GM12892 (cell line): ENCODE measurements at regions not wholly inside any gene's neighbourhood (a gene's known extent, or its start where the extent isn't known, plus 50 kb on each side); places are given as distances from the start of the nearest gene placed in this dataset.

Source experiments
- DNase-seq: peaks from one replicate; pipeline ENCODE4 v3.0.0; 2011; ENCODE audit not compliant: insufficient read length
- FAIRE-seq: peaks from 2 replicates; lab custom pipeline; 2011; peaks lifted over from hg19 to GRCh38; lab: Jason Lieb, UNC
- POLR2A ChIP-seq: IDR thresholded peaks from 2 replicates; pipeline ENCODE4 v1.6.1; 2011; ENCODE audit warnings: low read depth, low read length, control low read depth
- POLR2AphosphoS5 ChIP-seq: IDR thresholded peaks from 2 replicates; pipeline ENCODE4 v1.6.1; 2011; ENCODE audit warnings: low read depth, low read length, control low read depth
- TAF1 ChIP-seq: IDR thresholded peaks from 2 replicates; pipeline ENCODE4 v1.6.1; 2011; ENCODE audit warnings: low read depth, mild to moderate bottlenecking, control low read depth, low read length, borderline replicate concordance

DNA sequence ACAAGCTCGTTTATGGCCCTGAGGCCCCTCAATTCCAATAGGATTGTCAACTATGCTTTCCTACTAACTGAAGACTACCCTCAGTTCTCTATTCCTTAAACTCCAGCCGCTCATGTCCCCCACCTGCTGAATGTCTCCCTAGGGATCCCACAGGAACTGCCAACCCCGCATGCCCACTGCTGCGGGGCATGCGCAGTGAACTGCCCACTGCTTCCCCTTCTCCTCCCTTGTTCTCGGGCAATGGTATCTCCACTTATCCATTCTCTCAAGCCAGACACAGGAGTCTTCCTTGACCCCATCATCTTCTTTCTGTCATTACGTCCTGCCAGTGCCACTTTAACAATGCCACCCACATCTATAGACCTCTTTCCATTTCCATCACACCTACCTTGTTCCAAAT, 90.0 kb downstream of the FGF18 start:
- TF ChIP-seq TAF1 (no peak), POLR2A (no peak), POLR2AphosphoS5 (no peak)
- FAIRE-seq (no peak), DNase-seq (no peak)

DNA sequence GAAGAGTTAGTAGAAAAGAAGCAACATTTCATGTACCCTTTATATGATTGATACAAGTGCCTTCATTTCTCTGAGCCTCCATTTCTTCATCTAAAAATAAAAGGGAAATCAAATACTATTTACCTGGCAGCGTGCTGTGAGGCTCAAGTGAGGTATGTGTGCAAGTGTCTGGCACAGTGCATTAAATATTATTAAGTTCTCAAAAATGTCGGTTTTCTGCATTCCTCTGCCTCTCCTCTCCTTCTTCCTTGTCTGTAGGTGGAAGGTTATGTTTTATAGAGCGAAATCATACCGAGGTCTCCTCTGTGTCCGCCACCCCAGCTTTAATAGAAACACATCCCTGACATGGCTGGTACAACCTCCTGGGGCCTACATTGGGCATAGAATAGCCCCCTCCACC, 93.0 kb downstream of the FGF18 start:
- FAIRE-seq (no peak), DNase-seq (no peak)
- TF ChIP-seq POLR2A (no peak), POLR2AphosphoS5 (no peak), TAF1 (no peak)

DNA sequence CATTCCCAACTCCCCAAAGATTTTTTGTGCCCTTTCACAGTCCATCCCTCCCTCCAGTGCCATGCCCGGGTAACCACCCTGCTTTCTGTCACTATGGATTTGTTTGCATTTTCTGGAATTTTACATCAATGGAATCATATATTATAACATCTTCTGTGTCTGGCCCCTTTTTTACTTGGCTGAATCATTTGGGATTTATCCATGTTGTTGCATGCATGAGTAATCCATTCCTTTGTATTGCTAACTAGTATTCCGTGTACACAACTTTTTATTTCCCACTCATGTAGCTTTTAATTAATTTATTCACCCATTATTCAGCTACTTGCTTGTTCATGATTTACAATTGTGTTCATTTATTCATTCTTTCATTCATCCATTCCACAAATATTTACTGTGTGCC, 94.1 kb downstream of the FGF18 start:
- no peak for DNase-seq
- no peak for FAIRE-seq
- no peak for TF ChIP-seq POLR2AphosphoS5
- no peak for TF ChIP-seq POLR2A

DNA sequence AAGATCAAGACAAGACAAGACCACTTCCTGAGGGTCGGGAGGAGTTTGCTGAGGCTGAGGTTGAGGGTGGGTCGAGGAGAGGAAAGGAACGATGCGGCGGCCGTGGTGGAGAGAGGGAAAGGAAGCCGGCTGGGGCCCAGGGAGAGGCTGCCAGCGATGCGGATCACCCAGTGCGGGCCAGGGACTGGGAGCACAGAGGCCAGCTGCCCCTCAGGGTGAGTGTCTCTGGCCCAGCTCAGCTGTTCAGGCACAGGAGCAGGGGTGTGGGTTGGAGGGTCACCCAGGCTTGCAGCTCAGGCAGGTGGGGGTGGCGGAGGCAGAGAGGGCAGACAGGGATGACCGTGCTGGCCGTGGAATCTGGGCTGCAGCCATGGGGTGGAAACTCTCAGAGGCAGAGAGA, 99.5 kb downstream of the FGF18 start:
- no peak for FAIRE-seq
- no peak for DNase-seq
- TF ChIP-seq TAF1 (no peak), POLR2AphosphoS5 (no peak), POLR2A (no peak)

DNA sequence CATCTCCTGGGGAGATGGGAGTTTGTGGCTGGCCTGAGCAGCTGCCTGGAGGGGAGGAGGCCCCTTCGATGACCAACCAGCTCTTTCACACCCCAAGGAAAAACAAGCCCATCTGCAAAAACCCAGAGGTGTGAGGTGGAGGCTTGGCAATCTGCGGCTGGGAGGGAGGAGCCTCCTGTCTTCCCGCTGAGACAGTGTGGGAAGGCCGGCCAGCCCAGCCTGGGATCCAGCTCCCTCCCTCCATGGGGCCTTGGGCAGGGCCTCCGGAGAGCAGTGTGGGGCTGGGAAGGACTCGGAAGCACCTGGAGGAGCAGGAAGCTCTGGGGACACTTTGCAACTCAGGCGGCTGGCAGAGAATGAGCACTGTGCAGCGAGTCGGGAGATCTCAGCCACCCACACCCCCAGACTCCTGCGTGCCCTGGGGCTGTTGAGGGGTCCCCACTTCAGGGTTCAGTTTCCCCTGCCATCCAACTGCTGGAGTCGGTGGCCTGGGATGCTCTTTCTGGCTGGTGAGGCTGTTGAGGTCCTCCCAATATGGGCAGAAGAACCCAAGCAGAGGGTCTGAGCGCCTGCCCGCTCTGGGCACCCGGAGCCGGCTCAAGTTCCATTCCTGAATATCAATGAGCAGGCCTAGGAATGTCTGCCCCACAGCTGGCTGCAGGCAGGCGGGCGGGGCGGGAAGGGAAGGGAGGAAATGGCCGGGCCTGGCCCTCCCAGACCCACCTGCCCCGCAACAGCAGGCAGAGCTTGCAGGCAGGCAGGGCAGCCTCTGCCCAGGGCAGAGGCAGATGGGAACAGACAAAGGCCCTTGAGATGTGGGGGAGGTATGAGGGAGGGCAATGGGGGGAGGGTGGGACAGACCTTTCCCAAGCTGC, 101.1 kb downstream of the FGF18 start:
- TF ChIP-seq POLR2AphosphoS5 (no peak), TAF1 (no peak), POLR2A (no peak)
- DNase-seq (no peak), FAIRE-seq (no peak)

DNA sequence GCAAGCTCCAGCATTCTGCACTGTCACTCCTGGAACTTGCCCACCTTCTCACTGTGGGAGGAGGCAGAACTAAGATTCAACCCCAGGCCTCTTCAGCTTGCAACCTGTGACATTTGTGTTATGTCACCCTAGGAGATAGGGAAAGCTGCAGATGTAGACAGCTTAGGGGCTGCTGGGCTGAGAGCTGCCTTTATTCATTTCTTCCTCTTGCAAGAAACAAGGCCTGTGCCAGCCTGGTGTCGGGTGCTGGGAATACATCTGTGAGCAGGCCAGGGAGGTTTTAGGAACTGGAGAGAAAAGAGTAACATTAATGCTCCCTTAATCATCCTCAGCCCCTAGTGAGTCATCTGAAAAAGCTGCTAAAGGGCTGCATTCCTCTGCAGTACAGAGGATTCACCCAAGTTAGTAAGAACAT, 101.8 kb downstream of the FGF18 start:
- FAIRE-seq (no peak), DNase-seq (no peak)
- TF ChIP-seq TAF1 (no peak), POLR2A (no peak), POLR2AphosphoS5 (no peak)

DNA sequence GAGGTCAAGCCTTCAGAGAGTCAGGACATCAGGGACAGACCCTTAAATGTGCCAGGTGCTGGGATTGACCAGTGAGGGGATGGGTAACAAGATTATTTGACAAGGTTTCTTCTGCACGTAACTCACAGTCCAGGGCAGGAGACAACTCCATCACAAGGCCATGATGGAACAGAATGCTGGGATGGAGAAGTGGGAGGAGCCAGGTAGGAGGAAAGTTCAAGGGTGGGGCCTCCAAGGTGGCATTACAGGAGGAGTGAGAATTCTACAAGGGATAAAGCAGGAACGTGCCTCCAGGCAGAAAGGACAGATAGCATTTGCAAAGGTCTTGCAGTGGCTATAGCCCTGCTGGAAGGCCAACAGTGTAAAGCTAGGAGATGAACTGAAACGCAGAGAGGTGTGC, 102.2 kb downstream of the FGF18 start:
- no peak for DNase-seq
- TF ChIP-seq POLR2A: no peak
- no peak for TF ChIP-seq POLR2AphosphoS5
- no peak for TF ChIP-seq TAF1
- FAIRE-seq: no peak

DNA sequence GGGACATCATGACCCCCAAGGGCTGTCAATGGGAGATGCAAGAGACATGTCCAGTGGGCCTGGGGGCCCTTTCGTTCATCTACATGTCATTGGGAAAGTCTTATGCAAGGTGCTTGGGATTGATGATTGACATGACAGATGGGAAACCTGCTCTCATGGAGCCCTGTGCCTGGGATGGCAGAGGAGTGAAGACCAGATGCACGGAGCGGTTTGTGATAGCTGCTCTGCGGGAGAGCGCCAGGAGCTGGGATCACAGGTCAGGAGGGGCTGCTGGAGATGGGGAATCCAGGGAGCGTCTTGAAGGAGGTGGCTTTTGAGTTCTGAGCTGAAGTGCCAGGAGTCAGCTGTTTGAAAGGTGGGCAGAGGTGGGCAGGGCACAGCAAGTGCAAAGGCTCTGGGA, 104.3 kb downstream of the FGF18 start:
- TF ChIP-seq POLR2A (no peak), TAF1 (no peak), POLR2AphosphoS5 (no peak)
- DNase-seq: no peak
- FAIRE-seq: no peak

DNA sequence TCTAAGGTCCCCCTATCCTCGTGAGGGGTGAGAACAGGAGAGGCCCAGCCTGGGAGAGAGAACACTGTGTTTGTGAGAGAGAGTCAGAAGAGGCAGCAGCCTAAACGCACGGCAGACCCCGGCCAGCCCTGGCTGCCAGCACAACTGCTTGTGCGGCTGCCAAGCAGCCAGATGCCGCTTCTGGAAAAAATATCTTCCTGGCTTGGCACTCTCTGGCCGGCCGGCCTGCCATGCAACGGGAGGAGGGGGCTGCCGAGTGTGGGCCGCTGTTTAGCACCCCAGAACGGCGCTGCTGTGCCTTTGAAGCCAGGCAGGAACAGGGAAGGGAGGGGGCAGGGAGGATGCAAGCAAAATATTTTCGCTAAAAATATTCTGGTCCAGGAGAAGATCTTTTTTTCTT, 105.0 kb downstream of the FGF18 start:
- no peak for TF ChIP-seq POLR2AphosphoS5
- no peak for TF ChIP-seq TAF1
- no peak for TF ChIP-seq POLR2A
- DNase-seq (no peak), FAIRE-seq (no peak)

DNA sequence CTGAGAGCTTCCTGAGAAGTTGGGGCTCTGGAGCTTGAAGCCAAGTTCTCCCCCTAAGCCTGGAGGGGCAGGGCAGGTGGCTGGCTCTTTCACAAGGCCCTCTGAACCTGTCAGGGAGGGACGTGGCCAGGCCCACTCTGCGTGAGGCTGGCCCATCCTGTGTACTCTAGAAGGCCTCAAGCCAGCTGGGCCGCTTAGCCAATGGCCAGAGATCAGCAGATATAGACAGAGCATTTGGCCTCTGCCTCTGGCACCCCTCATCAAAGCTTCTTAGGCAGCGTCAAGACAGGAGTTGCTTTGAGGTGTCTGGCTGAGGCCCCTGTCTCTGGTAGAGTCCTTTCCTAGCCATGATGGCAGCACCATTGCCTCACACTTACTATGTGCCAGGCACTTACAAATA, 105.6 kb downstream of the FGF18 start:
- FAIRE-seq (no peak), DNase-seq (no peak)
- TF ChIP-seq TAF1 (no peak), POLR2AphosphoS5 (no peak), POLR2A (no peak)

DNA sequence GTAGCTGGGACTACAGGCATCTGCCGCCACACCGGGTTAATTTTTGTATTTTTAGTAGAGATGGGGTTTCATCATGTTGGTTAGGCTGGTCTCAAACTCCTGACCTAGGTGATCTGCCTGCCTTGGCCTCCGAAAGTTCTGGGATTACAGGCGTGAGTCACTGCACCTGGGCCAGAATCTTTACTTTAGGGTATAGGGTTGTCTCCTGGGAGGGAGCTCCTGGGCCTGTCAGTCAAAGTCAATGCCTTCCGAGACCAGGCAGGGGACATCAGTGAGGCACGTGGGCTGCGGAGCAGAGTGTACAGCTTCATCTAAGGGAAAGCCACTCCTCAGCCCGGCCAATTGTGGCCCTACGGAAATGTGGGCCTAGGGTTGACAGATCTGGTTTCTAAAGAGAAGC, 108.6 kb downstream of the FGF18 start:
- FAIRE-seq: no peak
- TF ChIP-seq POLR2AphosphoS5: no peak
- no peak for TF ChIP-seq POLR2A
- TF ChIP-seq TAF1: no peak
- no peak for DNase-seq

DNA sequence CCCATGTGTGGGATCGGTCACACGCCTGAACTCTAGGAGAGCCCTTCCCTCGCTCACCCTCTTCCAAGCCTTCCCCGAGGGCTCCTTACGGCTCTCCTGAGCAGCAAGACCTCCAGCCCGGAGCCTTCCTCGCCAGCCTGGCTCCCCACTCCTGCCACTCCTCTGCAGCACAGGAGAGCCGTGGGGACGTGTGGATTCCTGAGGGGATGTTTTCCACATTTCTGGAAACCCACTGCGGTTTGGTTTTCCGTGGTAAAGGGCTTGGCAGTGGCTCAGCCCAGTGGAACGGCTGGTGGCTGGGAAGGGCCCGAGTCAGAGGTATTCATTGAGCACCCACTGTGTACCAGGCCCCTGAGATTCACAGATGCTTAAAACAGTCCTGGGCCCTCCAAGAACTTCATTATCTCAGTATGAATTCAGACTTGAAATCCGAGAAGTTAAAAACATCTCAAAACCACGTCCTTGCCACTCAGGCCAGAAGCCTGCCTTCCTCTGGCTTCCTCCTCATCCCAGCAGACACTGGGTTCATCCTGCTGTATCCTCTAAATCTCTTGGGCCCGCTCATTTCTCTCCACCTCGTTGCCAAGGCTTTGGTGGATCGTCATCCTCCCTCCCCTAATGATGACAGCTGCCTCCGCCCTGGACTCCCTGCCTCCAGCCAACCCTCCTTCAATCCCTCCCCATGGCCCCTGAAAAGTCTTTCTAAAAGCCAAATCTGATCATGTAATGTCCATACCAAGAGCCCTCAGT, 109.6 kb downstream of the FGF18 start:
- no peak for DNase-seq
- TF ChIP-seq POLR2AphosphoS5 (no peak), POLR2A (no peak), TAF1 (no peak)
- FAIRE-seq: no peak
